ENCODE measurements at regions not wholly inside any gene's neighbourhood (a gene's known extent, or its start where the extent isn't known, plus 50 kb on each side); places are given as distances from the start of the nearest gene placed in this dataset.

GRCh38 chr5:57805732-57806131 is 323.1 kb upstream of the ACTBL2 start:
- H3K36me3 ChIP-seq (ENCODE audit: control insufficient read depth in 2 of 4, insufficient read depth in 4 of 4, low read length in 3 of 4) = no peaks in the 10 kb centered on the region
- no peak overlapping the region for H3K14ac ChIP-seq (ENCODE audit: insufficient read length)
- H4K8ac ChIP-seq (ENCODE audit: extremely low read depth, insufficient read depth, low read length) = no peak overlapping the region
- no peaks in the 10 kb centered on the region; a peak in 1 of 7 replicates for H3K4me1 ChIP-seq (replicated peaks in 1 of 4; ENCODE audit: control insufficient read depth in 3 of 4, insufficient read depth in 4 of 4, low read length in 3 of 4)
- H4K5ac ChIP-seq (ENCODE audit: insufficient read length, low read depth, low read length) = no peak overlapping the region
- TF ChIP-seq FOSL1 (IDR thresholded peaks at IDR 0.05; ENCODE audit: insufficient read depth, low read depth, low read length) = no peak
- no peak for TF ChIP-seq BACH1 (IDR thresholded peaks at IDR 0.05; ENCODE audit: low read length)
- TF ChIP-seq MAFK (IDR thresholded peaks at IDR 0.05; ENCODE audit: low read depth, low read length) = no peak
- TF ChIP-seq TCF12 (IDR thresholded peaks at IDR 0.05; ENCODE audit: low read depth, low read length) = no peak
- TF ChIP-seq RAD21 (IDR thresholded peaks at IDR 0.05 in 1 of 2, conservative IDR thresholded peaks at IDR 0.05 in 1 of 2; ENCODE audit: low read depth in 2 of 2, low read length in 2 of 2) = no peak
- no peak for TF ChIP-seq CBX8 (IDR thresholded peaks at IDR 0.05; ENCODE audit: borderline replicate concordance, low read depth, low read length)
- no peak for TF ChIP-seq SRF (IDR thresholded peaks at IDR 0.05; ENCODE audit: low read depth, low read length)
- no peaks in the 10 kb centered on the region for H3K27me3 ChIP-seq (replicated peaks in 1 of 4; ENCODE audit: control insufficient read depth in 3 of 4, extremely low read depth in 1 of 4, insufficient read depth in 3 of 4, low read length in 3 of 4)
- H3K23ac ChIP-seq (ENCODE audit: insufficient read length) = no peak overlapping the region
- H4K20me1 ChIP-seq (replicated peaks in 1 of 2; ENCODE audit: control insufficient read depth in 1 of 2, insufficient read depth in 2 of 2, low read length in 2 of 2) = no peaks in the 10 kb centered on the region
- no peak for FAIRE-seq
- no peak overlapping the region for H3K56ac ChIP-seq (replicated peaks; ENCODE audit: insufficient read length, low read depth, low read length)
- H2AK5ac ChIP-seq (ENCODE audit: low read depth, low read length) = no peak overlapping the region
- no peak overlapping the region for H3K27ac ChIP-seq (ENCODE audit: low read depth, low read length)
- no peaks in the 10 kb centered on the region for H3K79me1 ChIP-seq (ENCODE audit: low read depth, low read length)
- H3K9ac ChIP-seq (replicated peaks in 1 of 4; ENCODE audit: extremely low read depth in 1 of 4, low read depth in 3 of 4, low read length in 3 of 4) = no peak overlapping the region
- H2BK12ac ChIP-seq (ENCODE audit: low read depth, low read length) = no peak overlapping the region
- H2BK120ac ChIP-seq (replicated peaks; ENCODE audit: low read depth, low read length) = no peak overlapping the region
- H3K4ac ChIP-seq (replicated peaks; ENCODE audit: insufficient read length, low read depth, low read length) = no peak overlapping the region
- H2BK5ac ChIP-seq (ENCODE audit: low read depth, low read length) = no peak overlapping the region
- no peak for DNase-seq (ENCODE audit: low read depth in 1 of 2, low spot score in 2 of 2)
- no peaks in the 10 kb centered on the region for H3K9me3 ChIP-seq (ENCODE audit: insufficient read depth in 2 of 2, low read depth in 1 of 2, low read length in 1 of 2)
- H4K91ac ChIP-seq (replicated peaks; ENCODE audit: insufficient read length, low read length) = no peak overlapping the region
- ChIA-PET CTCF (ENCODE audit: partially characterized antibody) (interaction anchor here (1.5 kb wide), 1 partner anchor 9 kb away, joined by 4 read pairs; no protein-coding TSS in a partner anchor), POLR2A (ENCODE audit: partially characterized antibody) (no interaction called here)
- H2BK20ac ChIP-seq (ENCODE audit: low read length) = no peak overlapping the region
- H3K4me3 ChIP-seq (ENCODE audit: extremely low read depth in 1 of 4, insufficient read depth in 2 of 4, low read depth in 3 of 4, low read length in 4 of 4) = no peak overlapping the region
- WGBS, 2 experiments (ENCODE audit: extremely low coverage in 1 of 2, insufficient coverage in 1 of 2, insufficient read length in 1 of 2, insufficient replicate concordance in 2 of 2, low coverage in 1 of 2, low lambda C conversion rate in 2 of 2, missing lambda C conversion rate in 1 of 2) = 93% methylated on average over 1 of the region's 1 CpG; no CpG with 5 or more reads in 1 of the 2 experiments
- H3K79me2 ChIP-seq (ENCODE audit: control insufficient read depth in 1 of 2, insufficient read depth in 2 of 2, low read length in 2 of 2) = no peaks in the 10 kb centered on the region
- H3K23me2 ChIP-seq (ENCODE audit: low read depth, low read length) = no peaks in the 10 kb centered on the region
- H3K18ac ChIP-seq (ENCODE audit: extremely low read depth, low read length) = no peak overlapping the region
- H3K4me2 ChIP-seq (ENCODE audit: insufficient read depth in 1 of 2, low read depth in 2 of 2, low read length in 2 of 2) = no peak overlapping the region
- H2BK15ac ChIP-seq (ENCODE audit: low read length) = no peak overlapping the region
- no peak overlapping the region for H2AFZ ChIP-seq (ENCODE audit: low read length)

All from H1 (cell line).